Naive thymus-derived CD4-positive, alpha-beta T cell (primary cell): ENCODE measurements at regions not wholly inside any gene's neighbourhood (a gene's known extent, or its start where the extent isn't known, plus 50 kb on each side); places are given as distances from the start of the nearest gene placed in this dataset.

Source experiments
- ATAC-seq: fragments of 150-1000 bp; cut with Tn5 transposase; 2 replicates; pipeline ENCODE4 v1.10.0; 2021; ENCODE audit warnings: mild to moderate bottlenecking, moderate library complexity
- CTCF ChIA-PET: fragments of 350-600 bp; sonication (Branson Sonifier 250); formaldehyde crosslinking; loops from one replicate; lab custom pipeline; 2021; ENCODE audit warnings: antibody characterized with exemption; lab: Charles Lee
- POLR2A ChIA-PET: fragments of 350-600 bp; sonication (Branson Sonifier 250); formaldehyde crosslinking; loops from one replicate; lab custom pipeline; 2021; ENCODE audit warnings: antibody characterized with exemption, inconsistent platforms; lab: Charles Lee
- DNase-seq, 9 donors: peaks; one replicate each; pipeline versions ENCODE4 v3.0.0 to v3.0.0-alpha.2; 2020 to 2022; ENCODE audit warnings: mixed read lengths in 1 of 9
- H3K27ac ChIP-seq: one replicate; pipeline ENCODE4 v1.7.0; 2013; ENCODE audit warnings: mild to moderate bottlenecking, low read depth, low read length, moderate library complexity
- H3K27me3 ChIP-seq, 2 donors: one replicate each; pipeline ENCODE4 v1.7.0; 2013; ENCODE audit warnings: low read length in 2 of 2, mild to moderate bottlenecking in 2 of 2, moderate library complexity in 2 of 2; ENCODE audit not compliant: control insufficient read depth in 2 of 2, insufficient read depth in 2 of 2
- H3K36me3 ChIP-seq, 3 experiments: 1 replicate in 2 of 3; 2 replicates in 1 of 3; pipeline ENCODE4 v1.7.0; 2013; ENCODE audit warnings: low read length in 3 of 3, mild to moderate bottlenecking in 3 of 3, moderate library complexity in 1 of 3; ENCODE audit not compliant: insufficient read depth in 3 of 3, control insufficient read depth in 2 of 3
- H3K4me1 ChIP-seq, 2 donors: one replicate each; pipeline ENCODE4 v1.7.0; 2013; ENCODE audit warnings: low read length in 2 of 2, mild to moderate bottlenecking in 2 of 2, moderate library complexity in 1 of 2; ENCODE audit not compliant: control insufficient read depth in 2 of 2, insufficient read depth in 2 of 2
- H3K4me3 ChIP-seq: 2 replicates; pipeline ENCODE4 v1.7.0; 2013; ENCODE audit warnings: mild to moderate bottlenecking, low read length
- H3K9me3 ChIP-seq, 3 experiments: 1 replicate in 2 of 3; 2 replicates in 1 of 3; pipeline ENCODE4 v1.7.0; 2013; ENCODE audit warnings: low read length in 3 of 3; ENCODE audit not compliant: control insufficient read depth in 2 of 3
- H3K27ac Mint-ChIP-seq, 9 donors: one replicate each; pipeline ENCODE4 v1.8.0; 2020 to 2022; ENCODE audit warnings: mixed read lengths in 9 of 9, mild to moderate bottlenecking in 8 of 9, moderate library complexity in 5 of 9, inconsistent platforms in 2 of 9
- H3K27me3 Mint-ChIP-seq, 5 donors: one replicate each; pipeline ENCODE4 v1.8.0; 2021 to 2022; ENCODE audit warnings: mixed read lengths in 5 of 5, mild to moderate bottlenecking in 1 of 5
- H3K36me3 Mint-ChIP-seq, 5 donors: one replicate each; pipeline ENCODE4 v1.8.0; 2020 to 2022; ENCODE audit warnings: mixed read lengths in 5 of 5, mild to moderate bottlenecking in 3 of 5, inconsistent platforms in 1 of 5
- H3K4me1 Mint-ChIP-seq, 7 donors: one replicate each; pipeline ENCODE4 v1.8.0; 2020 to 2022; ENCODE audit warnings: mixed read lengths in 7 of 7, mild to moderate bottlenecking in 3 of 7, inconsistent platforms in 1 of 7
- H3K4me3 Mint-ChIP-seq, 10 donors: one replicate each; pipeline ENCODE4 v1.8.0; 2020 to 2022; ENCODE audit warnings: mild to moderate bottlenecking in 10 of 10, mixed read lengths in 10 of 10, moderate library complexity in 6 of 10, inconsistent platforms in 2 of 10
- H3K9me3 Mint-ChIP-seq, 11 donors: one replicate each; pipeline ENCODE4 v1.8.0; 2020 to 2022; ENCODE audit warnings: mixed read lengths in 11 of 11, mild to moderate bottlenecking in 4 of 11, inconsistent platforms in 1 of 11, moderate library complexity in 1 of 11
- intact Hi-C, 2 donors: fragments of 100-400 bp; cut with micrococcal nuclease; formaldehyde crosslinking; loops; one replicate each; pipeline ENCODE4 v1.15.1; 2023

DNA sequence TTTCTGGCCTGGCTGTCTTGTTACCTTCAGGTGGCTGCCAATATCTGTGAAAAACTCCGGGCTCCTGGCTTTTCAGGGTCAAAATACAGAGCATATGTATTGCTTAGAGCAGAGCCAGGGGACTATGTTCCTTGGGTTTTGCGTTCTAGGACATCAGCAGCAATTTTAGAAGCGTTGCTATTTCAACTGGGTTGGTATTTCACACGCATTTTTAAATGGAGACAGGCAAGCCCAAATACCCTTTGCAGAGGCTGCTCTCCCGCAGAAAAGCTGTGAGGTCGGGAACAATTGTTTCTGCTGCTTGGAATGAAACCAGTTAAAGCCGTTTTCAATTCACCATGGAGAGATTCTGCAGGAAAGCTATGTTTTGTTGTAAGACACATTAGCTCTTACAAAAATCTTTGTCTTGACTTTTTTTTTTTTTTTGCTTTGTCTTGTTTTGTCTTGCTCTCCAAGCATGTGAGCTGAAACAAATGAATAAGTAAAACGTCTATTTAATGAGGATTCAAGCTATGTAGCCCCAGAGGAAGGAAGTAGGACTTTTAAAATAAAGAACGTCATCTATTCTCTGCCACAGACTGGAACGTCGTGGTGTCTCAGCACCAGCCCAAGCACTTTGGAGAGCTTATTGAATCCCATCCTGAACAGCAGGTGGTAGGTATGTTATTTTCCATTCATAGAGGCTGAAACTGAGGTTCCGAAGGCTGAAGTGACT is 181.0 kb upstream of the TBX3 start:
- ChIA-PET POLR2A (no interaction called here), CTCF (interaction anchor here (0.6 kb wide), 1 partner anchor 44 kb away, joined by 3 read pairs; no protein-coding TSS in a partner anchor)
- DNase-seq (no peak), ATAC-seq (no peak)
- peaks cover 0 to 8% (median 0%) of the 10 kb centered on the region in 3 experiments for H3K9me3 ChIP-seq
- Mint-ChIP-seq H3K4me3 (no peak overlapping the region), H3K36me3 (no peaks in the 10 kb centered on the region), H3K9me3 (peaks cover 3 to 27% (median 10%) of the 10 kb centered on the region in 11 donors), H3K27me3 (peaks cover 0 to 6% (median 4%) of the 10 kb centered on the region in 5 donors), H3K27ac (no peak overlapping the region), H3K4me1 (no peaks in the 10 kb centered on the region)
- H3K27me3 ChIP-seq: no peaks in the 10 kb centered on the region
- no peaks in the 10 kb centered on the region for H3K36me3 ChIP-seq
- H3K4me3 ChIP-seq: no peak overlapping the region
- no peak overlapping the region for H3K27ac ChIP-seq
- no peaks in the 10 kb centered on the region for H3K4me1 ChIP-seq
- intact Hi-C loops: no loop called here

DNA sequence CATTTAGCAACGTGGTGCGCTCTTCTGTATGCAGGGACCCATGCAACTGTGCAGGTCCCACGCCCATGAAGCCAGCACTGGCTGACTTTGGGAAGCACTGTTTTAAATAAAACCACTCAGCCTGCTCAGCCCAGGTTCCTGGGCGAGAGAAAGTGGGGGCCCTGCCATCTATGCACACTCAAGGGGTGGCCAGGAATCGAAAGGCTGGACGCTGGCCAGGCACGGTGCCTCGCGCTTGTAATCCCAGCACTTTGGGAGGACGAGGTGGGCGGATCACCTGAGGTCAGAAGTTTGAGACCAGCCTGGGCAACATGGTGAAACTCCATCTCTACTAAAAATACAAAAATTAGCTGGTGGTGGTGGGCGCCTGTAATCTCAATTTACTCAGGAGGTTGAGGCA is 179.9 kb upstream of the TBX3 start:
- Histone ChIP-seq H3K36me3 (no peaks in the 10 kb centered on the region), H3K27me3 (no peaks in the 10 kb centered on the region), H3K27ac (no peak overlapping the region), H3K4me1 (no peaks in the 10 kb centered on the region), H3K9me3 (peaks cover 0 to 8% (median 0%) of the 10 kb centered on the region in 3 experiments), H3K4me3 (no peak overlapping the region)
- Mint-ChIP-seq H3K27me3 (peaks cover 0 to 6% (median 4%) of the 10 kb centered on the region in 5 donors), H3K36me3 (no peaks in the 10 kb centered on the region), H3K27ac (no peak overlapping the region), H3K4me3 (no peak overlapping the region), H3K9me3 (peaks cover 3 to 27% (median 10%) of the 10 kb centered on the region in 11 donors), H3K4me1 (no peaks in the 10 kb centered on the region)
- ChIA-PET CTCF (no interaction called here), POLR2A (no interaction called here)
- ATAC-seq: no peak
- no peak for DNase-seq
- intact Hi-C loops: no loop called here

DNA sequence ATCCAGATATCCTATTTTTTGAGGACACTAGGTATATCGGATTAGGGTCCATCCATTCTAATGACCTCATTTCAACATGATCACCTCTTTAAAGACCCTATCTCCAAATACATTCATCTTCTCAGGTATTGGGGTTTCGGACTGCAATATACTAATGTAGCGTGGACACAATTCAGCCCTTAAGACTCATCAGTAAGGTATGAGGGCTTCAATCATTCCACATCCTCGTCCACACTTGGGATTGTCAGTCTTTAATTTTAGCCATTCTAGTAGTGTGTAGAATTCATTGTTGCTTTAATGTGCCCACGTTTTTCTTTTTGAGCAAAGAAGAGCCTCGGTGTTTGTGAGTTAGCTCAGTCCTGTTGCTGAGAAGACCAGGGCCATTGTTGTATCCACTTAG is 177.0 kb upstream of the TBX3 start:
- H3K9me3 ChIP-seq: peaks cover 0 to 8% (median 0%) of the 10 kb centered on the region in 3 experiments
- Mint-ChIP-seq H3K4me3 (no peak overlapping the region), H3K4me1 (no peaks in the 10 kb centered on the region), H3K27ac (no peak overlapping the region), H3K36me3 (no peaks in the 10 kb centered on the region), H3K9me3 (peaks cover 4 to 32% (median 14%) of the 10 kb centered on the region in 11 donors), H3K27me3 (no peaks in the 10 kb centered on the region)
- H3K27ac ChIP-seq: no peak overlapping the region
- CTCF ChIA-PET: no interaction called here
- no peaks in the 10 kb centered on the region for H3K27me3 ChIP-seq
- DNase-seq (no peak), ATAC-seq (no peak)
- H3K36me3 ChIP-seq: no peaks in the 10 kb centered on the region
- no peaks in the 10 kb centered on the region for H3K4me1 ChIP-seq
- POLR2A ChIA-PET: no interaction called here
- H3K4me3 ChIP-seq: no peak overlapping the region
- intact Hi-C loops: no loop called here

DNA sequence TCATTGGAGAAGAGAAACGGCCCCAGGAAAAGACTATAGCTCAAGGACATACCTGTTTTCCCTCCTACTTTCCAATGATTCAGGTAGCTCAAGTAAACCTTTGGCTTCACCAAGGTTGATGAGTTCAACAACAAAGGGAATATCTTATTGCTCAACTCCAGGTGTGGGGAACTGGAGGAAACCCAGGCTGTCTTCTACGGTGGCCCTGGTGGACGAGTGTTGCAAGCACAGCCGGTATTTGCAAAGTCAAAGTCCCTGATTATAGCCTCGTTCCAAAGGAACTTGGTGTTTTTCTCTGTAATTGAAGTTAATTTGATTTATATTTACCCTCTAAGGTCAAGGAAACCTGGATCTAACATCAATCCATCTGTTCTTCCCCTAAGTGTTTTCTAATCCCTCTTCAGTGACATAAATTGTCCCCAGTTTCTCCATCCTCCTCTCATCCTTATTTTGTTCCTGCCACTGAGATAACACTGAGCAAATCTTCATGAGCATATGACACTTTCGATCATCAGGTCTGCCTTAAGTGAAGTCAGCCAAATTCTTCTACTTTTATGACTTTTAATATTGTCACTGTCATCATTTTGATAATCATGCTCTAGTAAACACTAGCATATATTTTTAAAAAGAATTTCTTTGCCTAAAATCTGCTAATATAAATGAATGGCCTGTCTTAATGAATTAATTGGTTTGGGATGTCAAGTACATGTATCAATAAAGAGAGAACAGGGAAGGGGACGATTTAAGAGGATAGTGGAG is 174.6 kb upstream of the TBX3 start:
- no peak overlapping the region for H3K27ac Mint-ChIP-seq
- POLR2A ChIA-PET: no interaction called here
- H3K36me3 Mint-ChIP-seq: no peaks in the 10 kb centered on the region

DNA sequence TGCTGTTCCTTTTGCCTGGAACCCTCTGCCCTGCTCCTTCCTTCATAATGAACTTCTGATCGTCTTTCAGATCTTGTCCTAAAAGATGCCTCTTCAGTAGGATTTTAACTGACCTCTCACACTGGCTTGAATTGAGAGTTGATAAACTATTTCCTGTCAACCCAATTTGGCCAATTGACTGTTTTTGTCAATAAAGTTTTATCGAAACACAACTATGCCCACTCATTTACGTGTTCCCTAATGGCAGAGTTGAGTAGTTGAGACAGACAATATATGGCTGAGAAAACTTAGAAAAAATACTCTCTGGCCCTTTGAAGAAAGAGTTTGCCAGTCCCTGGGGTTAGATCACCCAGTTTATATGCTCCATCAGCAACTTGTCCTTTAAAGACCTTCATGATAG is 171.7 kb upstream of the TBX3 start:
- H3K9me3 Mint-ChIP-seq: peaks cover 3 to 35% (median 12%) of the 10 kb centered on the region in 11 donors
- DNase-seq (no peak), ATAC-seq (no peak)
- no peaks in the 10 kb centered on the region for H3K36me3 Mint-ChIP-seq
- CTCF ChIA-PET: no interaction called here
- H3K27ac ChIP-seq: no peak overlapping the region
- H3K27ac Mint-ChIP-seq: no peak overlapping the region
- H3K27me3 Mint-ChIP-seq: peaks cover 0 to 5% (median 0%) of the 10 kb centered on the region in 5 donors
- no peaks in the 10 kb centered on the region for H3K27me3 ChIP-seq
- no peaks in the 10 kb centered on the region for H3K9me3 ChIP-seq
- H3K4me3 Mint-ChIP-seq: no peak overlapping the region
- intact Hi-C loops: no loop called here
- H3K36me3 ChIP-seq: no peaks in the 10 kb centered on the region
- no peaks in the 10 kb centered on the region for H3K4me1 Mint-ChIP-seq
- H3K4me1 ChIP-seq: no peaks in the 10 kb centered on the region
- no peak overlapping the region for H3K4me3 ChIP-seq
- POLR2A ChIA-PET: no interaction called here

More for the DNA sequence above, 174.6 kb upstream of the TBX3 start:
- intact Hi-C loops: no loop called here
- Histone ChIP-seq H3K4me1 (no peaks in the 10 kb centered on the region), H3K36me3 (no peaks in the 10 kb centered on the region), H3K27ac (no peak overlapping the region), H3K27me3 (no peaks in the 10 kb centered on the region), H3K9me3 (peaks cover 0 to 8% (median 0%) of the 10 kb centered on the region in 3 experiments), H3K4me3 (no peak overlapping the region)
- H3K9me3 Mint-ChIP-seq: peaks cover 8 to 43% (median 16%) of the 10 kb centered on the region in 11 donors
- H3K4me3 Mint-ChIP-seq: no peak overlapping the region
- DNase-seq: no peak
- CTCF ChIA-PET: no interaction called here
- no peaks in the 10 kb centered on the region for H3K27me3 Mint-ChIP-seq
- no peak for ATAC-seq
- H3K4me1 Mint-ChIP-seq: no peaks in the 10 kb centered on the region

DNA sequence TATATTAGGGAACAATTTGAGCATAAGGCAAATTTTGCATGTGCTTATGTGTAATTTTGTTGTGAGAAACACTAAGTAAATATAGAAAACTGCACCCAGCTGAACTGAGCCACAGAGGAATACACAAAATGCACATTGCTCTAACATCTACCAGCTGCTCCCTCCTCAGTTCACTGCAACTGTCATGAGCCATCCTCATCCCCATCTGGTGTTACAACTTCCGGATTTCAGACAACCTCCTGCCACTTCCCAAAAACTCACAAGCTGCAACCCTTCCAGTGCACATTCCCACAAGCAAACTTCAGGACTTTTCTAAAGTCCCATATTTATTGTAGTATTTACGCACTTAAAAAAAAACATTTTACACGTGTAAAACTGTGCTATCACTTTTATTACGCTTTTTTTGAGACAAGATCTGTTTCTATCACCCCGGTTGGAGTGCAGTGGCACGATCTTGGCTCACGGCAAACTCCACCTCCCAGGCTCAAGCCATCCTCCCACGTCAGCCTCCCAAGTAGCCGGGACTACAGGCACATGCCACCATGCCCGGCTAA is 169.1 kb upstream of the TBX3 start:
- ChIA-PET CTCF (no interaction called here), POLR2A (no interaction called here)
- Histone ChIP-seq H3K27me3 (no peaks in the 10 kb centered on the region), H3K36me3 (no peaks in the 10 kb centered on the region), H3K4me3 (no peak overlapping the region), H3K4me1 (no peaks in the 10 kb centered on the region), H3K9me3 (no peaks in the 10 kb centered on the region), H3K27ac (no peak overlapping the region)
- Mint-ChIP-seq H3K36me3 (no peaks in the 10 kb centered on the region), H3K4me3 (no peak overlapping the region), H3K9me3 (peaks cover 1 to 28% (median 9%) of the 10 kb centered on the region in 11 donors), H3K4me1 (no peaks in the 10 kb centered on the region), H3K27me3 (peaks cover 0 to 5% (median 0%) of the 10 kb centered on the region in 5 donors), H3K27ac (no peak overlapping the region)
- intact Hi-C loops: no loop called here
- DNase-seq (no peak), ATAC-seq (no peak)
